ENCODE measurements at regions not wholly inside any gene's neighbourhood (a gene's known extent, or its start where the extent isn't known, plus 50 kb on each side); places are given as distances from the start of the nearest gene placed in this dataset.

GRCh38 chr15:37709669-37710068 is 224.8 kb upstream of the TMCO5A start:
- Histone ChIP-seq H3K4me3 (no peak overlapping the region), H3K4me2 (no peak overlapping the region), H3K79me2 (ENCODE audit: low read depth) (no peaks in the 10 kb centered on the region), H3K27me3 (no peaks in the 10 kb centered on the region), H3K9ac (no peak overlapping the region), H4K20me1 (ENCODE audit: low read depth) (no peaks in the 10 kb centered on the region), H2AFZ (replicated peaks) (no peak overlapping the region), H3K27ac (no peak overlapping the region), H3K9me3 (ENCODE audit: low read depth) (no peaks in the 10 kb centered on the region), H3F3A (ENCODE audit: low read depth) (no peaks in the 10 kb centered on the region), H3K36me3 (no peaks in the 10 kb centered on the region), H3K4me1 (no peaks in the 10 kb centered on the region)
- peaks cover 6% of the 10 kb centered on the region for H3K9me3 Mint-ChIP-seq
- H3K27me3 Mint-ChIP-seq (ENCODE audit: insufficient read depth, low read depth), result no peaks in the 10 kb centered on the region
- DNase-seq (ENCODE audit: low spot score), result no peak
- H3K36me3 Mint-ChIP-seq, result no peaks in the 10 kb centered on the region
- TF ChIP-seq EZH2 (IDR thresholded peaks at IDR 0.05), result no peak
- TF ChIP-seq EZH2phosphoT487 (IDR thresholded peaks at IDR 0.05), result no peak
- TF ChIP-seq CTCF (IDR thresholded peaks at IDR 0.05), result no peak
- H3K27ac Mint-ChIP-seq, result no peak overlapping the region
- no peak overlapping the region for H3K4me3 Mint-ChIP-seq
- no peaks in the 10 kb centered on the region for H3K4me1 Mint-ChIP-seq

GRCh38 chr15:37715101-37715500 is 219.3 kb upstream of the TMCO5A start:
- Histone ChIP-seq H3K36me3 (no peaks in the 10 kb centered on the region), H3K4me3 (no peak overlapping the region), H3K27ac (no peak overlapping the region), H3K4me1 (no peaks in the 10 kb centered on the region), H3K9me3 (ENCODE audit: low read depth) (no peaks in the 10 kb centered on the region), H3F3A (ENCODE audit: low read depth) (no peaks in the 10 kb centered on the region), H3K27me3 (no peaks in the 10 kb centered on the region), H4K20me1 (ENCODE audit: low read depth) (no peaks in the 10 kb centered on the region), H3K79me2 (ENCODE audit: low read depth) (no peaks in the 10 kb centered on the region), H3K4me2 (no peak overlapping the region), H2AFZ (replicated peaks) (no peak overlapping the region), H3K9ac (no peak overlapping the region)
- Mint-ChIP-seq H3K27ac (no peak overlapping the region), H3K4me3 (no peak overlapping the region), H3K27me3 (ENCODE audit: insufficient read depth, low read depth) (peaks cover 2% of the 10 kb centered on the region), H3K4me1 (peaks cover 3% of the 10 kb centered on the region), H3K36me3 (no peaks in the 10 kb centered on the region), H3K9me3 (peaks cover 6% of the 10 kb centered on the region)
- DNase-seq (ENCODE audit: low spot score), result no peak
- no peak for TF ChIP-seq CTCF (IDR thresholded peaks at IDR 0.05)
- TF ChIP-seq EZH2 (IDR thresholded peaks at IDR 0.05), result no peak
- no peak for TF ChIP-seq EZH2phosphoT487 (IDR thresholded peaks at IDR 0.05)

GRCh38 chr15:37720267-37720666 is 214.2 kb upstream of the TMCO5A start:
- no peaks in the 10 kb centered on the region for H3K4me1 ChIP-seq
- Mint-ChIP-seq H3K9me3 (no peaks in the 10 kb centered on the region), H3K27me3 (ENCODE audit: insufficient read depth, low read depth) (peaks cover 2% of the 10 kb centered on the region), H3K4me3 (no peak overlapping the region), H3K27ac (no peak overlapping the region), H3K4me1 (peaks cover 3% of the 10 kb centered on the region), H3K36me3 (no peaks in the 10 kb centered on the region)
- no peak overlapping the region for H3K27ac ChIP-seq
- H3K9ac ChIP-seq, result no peak overlapping the region
- no peaks in the 10 kb centered on the region for H3K27me3 ChIP-seq
- no peak for TF ChIP-seq CTCF (IDR thresholded peaks at IDR 0.05)
- no peak for TF ChIP-seq EZH2phosphoT487 (IDR thresholded peaks at IDR 0.05)
- TF ChIP-seq EZH2 (IDR thresholded peaks at IDR 0.05), result no peak
- H3K79me2 ChIP-seq (ENCODE audit: low read depth), result no peaks in the 10 kb centered on the region
- H3K4me3 ChIP-seq, result no peak overlapping the region
- DNase-seq (ENCODE audit: low spot score), result no peak
- H2AFZ ChIP-seq (replicated peaks), result no peak overlapping the region
- no peaks in the 10 kb centered on the region for H3K36me3 ChIP-seq
- H4K20me1 ChIP-seq (ENCODE audit: low read depth), result no peaks in the 10 kb centered on the region
- H3K4me2 ChIP-seq, result no peak overlapping the region
- H3F3A ChIP-seq (ENCODE audit: low read depth), result no peaks in the 10 kb centered on the region
- no peaks in the 10 kb centered on the region for H3K9me3 ChIP-seq (ENCODE audit: low read depth)

Measured in neural progenitor cell (in vitro differentiated cells).